CD14-positive monocyte (primary cell): ENCODE measurements at regions not wholly inside any gene's neighbourhood (a gene's known extent, or its start where the extent isn't known, plus 50 kb on each side); places are given as distances from the start of the nearest gene placed in this dataset.

ENCODE experiments used
- DNase-seq, 3 donors: peaks; one replicate each; pipeline ENCODE4 v3.0.0-alpha.2; 2011 to 2022
- H2AFZ ChIP-seq: 2 replicates; pipeline ENCODE4 v1.6.0; 2012; ENCODE audit warnings: mild to moderate bottlenecking, low read depth, low read length, inconsistent platforms; ENCODE audit not compliant: insufficient read depth, poor library complexity, severe bottlenecking
- H3K27ac ChIP-seq, 2 donors: 1 replicate in 1 of 2; 2 replicates in 1 of 2; pipeline ENCODE4 v1.5.1; 2012 to 2013; ENCODE audit warnings: low read length in 2 of 2, control low read depth in 1 of 2, inconsistent platforms in 1 of 2, low read depth in 1 of 2, mild to moderate bottlenecking in 1 of 2
- H3K27me3 ChIP-seq, 2 donors: one replicate each; pipeline versions ENCODE4 v1.6.0 to v1.6.1; 2011 to 2013; ENCODE audit warnings: low read length in 2 of 2; ENCODE audit not compliant: control insufficient read depth in 2 of 2, insufficient read depth in 2 of 2
- H3K36me3 ChIP-seq, 2 donors: replicated peaks in 1 of 2; 1 replicate in 1 of 2; 2 replicates in 1 of 2; pipeline versions ENCODE4 v1.5.1 to v1.6.1; 2012 to 2013; ENCODE audit warnings: low read length in 2 of 2, control low read depth in 1 of 2, inconsistent platforms in 1 of 2, mild to moderate bottlenecking in 1 of 2; ENCODE audit not compliant: insufficient read depth in 2 of 2, control insufficient read depth in 1 of 2
- H3K4me1 ChIP-seq, 2 donors: 1 replicate in 1 of 2; 2 replicates in 1 of 2; pipeline versions ENCODE4 v1.5.1 to v1.6.1; 2012 to 2013; ENCODE audit warnings: low read length in 2 of 2, control low read depth in 1 of 2, inconsistent platforms in 1 of 2, mild to moderate bottlenecking in 1 of 2, moderate library complexity in 1 of 2; ENCODE audit not compliant: insufficient read depth in 2 of 2, control insufficient read depth in 1 of 2
- H3K4me2 ChIP-seq: replicated peaks from 2 replicates; pipeline ENCODE3; 2012; ENCODE audit warnings: low read length, moderate library complexity, mild to moderate bottlenecking; ENCODE audit not compliant: poor library complexity, severe bottlenecking; ENCODE audit errors: extremely low read depth
- H3K4me3 ChIP-seq, 3 experiments: fragments of 200-600 bp in 1 of 3; sonication (generic) in 1 of 3; replicated peaks in 1 of 3; 1 replicate in 2 of 3; 2 replicates in 1 of 3; pipeline ENCODE4 v1.5.1; 2011 to 2013; ENCODE audit warnings: low read length in 3 of 3, mild to moderate bottlenecking in 3 of 3, control low read depth in 2 of 3, low read depth in 2 of 3, inconsistent platforms in 1 of 3, moderate library complexity in 1 of 3
- H3K79me2 ChIP-seq: 2 replicates; pipeline ENCODE4 v1.6.0; 2012; ENCODE audit warnings: mild to moderate bottlenecking, control low read depth, inconsistent platforms, low read length, moderate library complexity; ENCODE audit not compliant: insufficient read depth
- H3K9ac ChIP-seq: 2 replicates; pipeline ENCODE4 v1.6.0; 2017; ENCODE audit warnings: low read length, mild to moderate bottlenecking; ENCODE audit not compliant: insufficient read depth, poor library complexity, severe bottlenecking
- H3K9me3 ChIP-seq, 2 donors: replicated peaks in 1 of 2; 1 replicate in 1 of 2; 2 replicates in 1 of 2; pipeline versions ENCODE4 v1.5.1 to v1.6.1; 2012 to 2013; ENCODE audit warnings: low read length in 2 of 2, control low read depth in 1 of 2; ENCODE audit not compliant: control insufficient read depth in 1 of 2, insufficient read depth in 1 of 2
- H4K20me1 ChIP-seq: 2 replicates; pipeline ENCODE4 v1.6.0; 2012; ENCODE audit warnings: mild to moderate bottlenecking, low read length, control low read depth, moderate library complexity; ENCODE audit not compliant: insufficient read depth
- H3K27ac Mint-ChIP-seq, 7 donors: one replicate each; pipeline ENCODE4 v1.8.0; 2020; ENCODE audit warnings: mild to moderate bottlenecking in 7 of 7, mixed read lengths in 7 of 7, moderate library complexity in 6 of 7, inconsistent platforms in 2 of 7
- H3K27me3 Mint-ChIP-seq, 3 donors: one replicate each; pipeline ENCODE4 v1.8.0; 2021 to 2022; ENCODE audit warnings: low read depth in 3 of 3, mild to moderate bottlenecking in 3 of 3, mixed read lengths in 3 of 3, moderate library complexity in 3 of 3, inconsistent platforms in 1 of 3
- H3K36me3 Mint-ChIP-seq, 2 donors: one replicate each; pipeline ENCODE4 v1.8.0; 2020; ENCODE audit warnings: mixed read lengths in 2 of 2, inconsistent platforms in 1 of 2, mild to moderate bottlenecking in 1 of 2
- H3K4me1 Mint-ChIP-seq: one replicate; pipeline ENCODE4 v1.8.0; 2020; ENCODE audit warnings: mild to moderate bottlenecking, mixed read lengths
- H3K4me3 Mint-ChIP-seq, 2 donors: one replicate each; pipeline ENCODE4 v1.8.0; 2020; ENCODE audit warnings: mild to moderate bottlenecking in 2 of 2, mixed read lengths in 2 of 2, moderate library complexity in 1 of 2
- H3K9me3 Mint-ChIP-seq, 7 donors: one replicate each; pipeline ENCODE4 v1.8.0; 2020 to 2022; ENCODE audit warnings: mixed read lengths in 7 of 7, mild to moderate bottlenecking in 6 of 7, moderate library complexity in 6 of 7, inconsistent platforms in 2 of 7
- WGBS: methylation state at CpG from one replicate; pipeline ENCODE4 v1.1.5; 2013; ENCODE audit warnings: missing lambda C conversion rate; ENCODE audit not compliant: insufficient coverage; 5-methylcytosine and 5-hydroxymethylcytosine counted together
- intact Hi-C, 2 donors: fragments of 100-400 bp; cut with micrococcal nuclease; formaldehyde crosslinking; loops; one replicate each; pipeline versions ENCODE4 v1.15.0 to v1.15.1; 2023
- TF ChIP-seq, protein P1 (sequence below): fragments of 200-600 bp; IDR thresholded peaks from one replicate; pipeline ENCODE4 v1.8.0; 2022; ENCODE audit warnings: antibody characterized with exemption, mild to moderate bottlenecking

DNA sequence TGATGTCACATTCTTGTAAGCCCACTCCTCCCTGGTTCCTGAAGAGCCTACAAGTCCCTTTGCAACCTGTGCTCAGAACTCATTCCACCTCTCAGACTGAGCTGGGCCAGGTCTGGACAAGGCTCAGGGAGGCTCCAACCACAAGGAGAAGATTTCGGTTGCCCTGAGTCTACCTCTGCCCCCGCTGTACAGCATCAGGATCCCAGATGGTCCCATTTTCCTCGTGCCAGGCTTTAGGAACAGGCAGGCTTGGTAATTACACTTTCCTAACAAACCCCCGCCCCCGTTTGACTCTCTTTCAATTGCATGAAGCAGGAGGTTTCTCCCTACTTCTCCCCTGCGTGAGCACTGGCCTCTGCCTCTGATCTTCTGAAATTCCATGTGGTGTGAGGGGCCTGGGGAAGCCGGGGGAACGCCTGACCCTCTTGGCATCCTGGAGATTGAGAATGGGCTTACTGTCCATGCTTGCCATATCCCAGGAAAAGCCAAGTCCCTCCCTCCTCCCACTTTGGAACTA lies 86.9 kb upstream of the CTNNA1 start:
- no peak overlapping the region for H3K4me2 ChIP-seq
- H3K27me3 Mint-ChIP-seq = peaks cover 23 to 27% (median 26%) of the 10 kb centered on the region in 3 donors
- peaks cover 2 to 7% (median 4%) of the 10 kb centered on the region in 7 donors for H3K9me3 Mint-ChIP-seq
- DNase-seq = no peak
- peaks cover 0 to 4% of the 10 kb centered on the region in 2 donors for H3K9me3 ChIP-seq
- H3K27me3 ChIP-seq = no peaks in the 10 kb centered on the region
- no peak overlapping the region for H2AFZ ChIP-seq
- no peaks in the 10 kb centered on the region for H3K36me3 ChIP-seq
- no peaks in the 10 kb centered on the region for H3K79me2 ChIP-seq
- peaks cover 36% of the 10 kb centered on the region for H3K4me1 Mint-ChIP-seq
- no peak overlapping the region for H3K9ac ChIP-seq
- H3K4me3 ChIP-seq = no peak overlapping the region
- no peaks in the 10 kb centered on the region for H4K20me1 ChIP-seq
- no peak overlapping the region for H3K27ac Mint-ChIP-seq
- H3K27ac ChIP-seq = no peak overlapping the region
- TF ChIP-seq, protein P1, sequence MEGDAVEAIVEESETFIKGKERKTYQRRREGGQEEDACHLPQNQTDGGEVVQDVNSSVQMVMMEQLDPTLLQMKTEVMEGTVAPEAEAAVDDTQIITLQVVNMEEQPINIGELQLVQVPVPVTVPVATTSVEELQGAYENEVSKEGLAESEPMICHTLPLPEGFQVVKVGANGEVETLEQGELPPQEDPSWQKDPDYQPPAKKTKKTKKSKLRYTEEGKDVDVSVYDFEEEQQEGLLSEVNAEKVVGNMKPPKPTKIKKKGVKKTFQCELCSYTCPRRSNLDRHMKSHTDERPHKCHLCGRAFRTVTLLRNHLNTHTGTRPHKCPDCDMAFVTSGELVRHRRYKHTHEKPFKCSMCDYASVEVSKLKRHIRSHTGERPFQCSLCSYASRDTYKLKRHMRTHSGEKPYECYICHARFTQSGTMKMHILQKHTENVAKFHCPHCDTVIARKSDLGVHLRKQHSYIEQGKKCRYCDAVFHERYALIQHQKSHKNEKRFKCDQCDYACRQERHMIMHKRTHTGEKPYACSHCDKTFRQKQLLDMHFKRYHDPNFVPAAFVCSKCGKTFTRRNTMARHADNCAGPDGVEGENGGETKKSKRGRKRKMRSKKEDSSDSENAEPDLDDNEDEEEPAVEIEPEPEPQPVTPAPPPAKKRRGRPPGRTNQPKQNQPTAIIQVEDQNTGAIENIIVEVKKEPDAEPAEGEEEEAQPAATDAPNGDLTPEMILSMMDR = no peak
- H3K4me3 Mint-ChIP-seq = no peak overlapping the region
- WGBS = 94% methylated on average over 3 of the region's 8 CpGs
- H3K36me3 Mint-ChIP-seq = no peaks in the 10 kb centered on the region
- intact Hi-C loops = no loop called here
- H3K4me1 ChIP-seq = peaks cover 26% of the 10 kb centered on the region in 2 donors

DNA sequence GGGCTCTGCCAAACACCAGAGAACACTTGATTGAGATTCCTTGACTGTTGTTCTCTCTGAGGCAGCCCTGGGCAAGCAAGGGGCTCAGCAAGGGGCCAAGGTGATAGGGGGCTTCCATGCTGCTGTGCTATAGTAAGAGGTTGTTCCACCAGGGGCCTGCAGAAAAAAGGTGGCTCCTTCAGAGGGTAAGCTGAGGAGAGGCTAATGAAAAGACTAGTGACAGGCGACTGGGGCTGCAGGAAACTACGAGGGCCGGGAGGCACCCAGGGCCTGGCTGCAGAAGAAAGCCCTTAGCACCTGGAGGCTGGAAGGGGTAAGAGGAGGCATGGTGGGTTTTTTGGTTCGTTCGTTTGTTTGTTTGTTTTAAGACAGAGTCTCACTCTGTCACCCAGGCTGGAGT lies 88.0 kb upstream of the CTNNA1 start:
- H3K4me3 ChIP-seq = no peak overlapping the region
- H3K27me3 ChIP-seq = no peaks in the 10 kb centered on the region
- Mint-ChIP-seq H3K4me1 (peaks cover 42% of the 10 kb centered on the region), H3K4me3 (no peak overlapping the region), H3K27me3 (peaks cover 23 to 26% (median 25%) of the 10 kb centered on the region in 3 donors), H3K27ac (no peak overlapping the region), H3K9me3 (peaks cover 2 to 10% (median 5%) of the 10 kb centered on the region in 7 donors), H3K36me3 (no peaks in the 10 kb centered on the region)
- no peak overlapping the region for H2AFZ ChIP-seq
- intact Hi-C loops = no loop called here
- H3K4me1 ChIP-seq = peaks cover 29 to 30% of the 10 kb centered on the region in 2 donors
- no peak overlapping the region for H3K27ac ChIP-seq
- H3K9ac ChIP-seq = no peak overlapping the region
- no peak overlapping the region for H3K4me2 ChIP-seq
- TF ChIP-seq, protein P1 = no peak
- H3K9me3 ChIP-seq = peaks cover 0 to 4% of the 10 kb centered on the region in 2 donors
- H3K36me3 ChIP-seq = no peaks in the 10 kb centered on the region
- no peaks in the 10 kb centered on the region for H4K20me1 ChIP-seq
- no peaks in the 10 kb centered on the region for H3K79me2 ChIP-seq
- WGBS = 94% methylated on average over 2 of the region's 5 CpGs
- no peak for DNase-seq
